D721Med (cell line): ENCODE measurements at regions not wholly inside any gene's neighbourhood (a gene's known extent, or its start where the extent isn't known, plus 50 kb on each side); places are given as distances from the start of the nearest gene placed in this dataset.

ENCODE experiments used
- DNase-seq: peaks from one replicate; pipeline ENCODE4 v3.0.0; 2011; ENCODE audit warnings: low spot score; ENCODE audit not compliant: insufficient read length
- FAIRE-seq: peaks from 2 replicates; lab custom pipeline; 2011; peaks lifted over from hg19 to GRCh38; lab: Jason Lieb, UNC
- CTCF ChIP-seq: IDR thresholded peaks from 2 replicates; pipeline ENCODE4 v1.5.1; 2012; ENCODE audit warnings: mild to moderate bottlenecking, control low read depth; ENCODE audit not compliant: insufficient read depth; ENCODE audit errors: missing control alignments

GRCh38 chr5:104247260-104247659 is 684.7 kb upstream of the NUDT12 start:
- no peak for DNase-seq
- no peak for FAIRE-seq
- TF ChIP-seq CTCF: no peak

- DNase-seq (no peak), FAIRE-seq (no peak)
- TF ChIP-seq CTCF: no peak
These were observed 678.5 kb upstream of the NUDT12 start for GRCh38 chr5:104241046-104241445.

GRCh38 chr5:104237586-104237985 is 675.0 kb upstream of the NUDT12 start:
- no peak for DNase-seq
- FAIRE-seq: no peak
- TF ChIP-seq CTCF: no peak

- no peak for TF ChIP-seq CTCF
- DNase-seq (no peak), FAIRE-seq (no peak)
These were observed 661.5 kb upstream of the NUDT12 start for GRCh38 chr5:104223885-104224773.

- TF ChIP-seq CTCF: no peak
- DNase-seq: no peak
- FAIRE-seq: no peak
These were observed 655.6 kb upstream of the NUDT12 start for GRCh38 chr5:104218200-104218599.

- no peak for FAIRE-seq
- TF ChIP-seq CTCF: no peak
- no peak for DNase-seq
These were observed 650.6 kb upstream of the NUDT12 start for GRCh38 chr5:104213216-104213615.

GRCh38 chr5:104199771-104200170 is 637.2 kb upstream of the NUDT12 start:
- FAIRE-seq (no peak), DNase-seq (no peak)
- no peak for TF ChIP-seq CTCF
